ENCODE measurements at regions not wholly inside any gene's neighbourhood (a gene's known extent, or its start where the extent isn't known, plus 50 kb on each side); places are given as distances from the start of the nearest gene placed in this dataset.
"Not testable (repeated sequence)": the region's sequence is repeated elsewhere in the genome, so short reads cannot be mapped to it uniquely, and the experiment has no call there.

DNA sequence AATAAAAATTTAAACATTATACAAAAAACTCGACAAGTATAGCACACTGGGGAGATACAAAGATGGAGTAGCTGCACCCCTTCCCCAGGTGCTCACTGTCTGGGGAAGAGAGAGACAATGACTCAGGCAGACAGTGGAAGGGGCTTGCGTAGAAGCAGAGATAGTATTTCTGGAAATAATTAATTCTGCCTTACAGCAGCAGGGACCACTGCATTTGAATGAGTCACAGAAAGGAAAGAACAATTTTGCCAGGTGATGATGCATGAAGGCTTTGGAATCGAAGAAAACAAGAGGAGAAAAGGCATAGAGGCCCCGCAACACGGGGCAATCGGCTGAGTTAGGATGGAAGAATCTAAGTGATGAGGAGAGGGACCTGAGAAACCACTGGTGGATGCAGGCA is 447.4 kb downstream of the EFNB2 start:
- H3K4me1 Mint-ChIP-seq (ENCODE audit: low read depth), result peaks cover 5% of the 10 kb centered on the region
- H3K9me3 Mint-ChIP-seq (ENCODE audit: low read depth), result no peaks in the 10 kb centered on the region
- no peak overlapping the region for H3K4me3 Mint-ChIP-seq (ENCODE audit: unreplicated experiment)
- H3K27me3 Mint-ChIP-seq (ENCODE audit: low read depth), result no peaks in the 10 kb centered on the region
- H3K36me3 Mint-ChIP-seq (ENCODE audit: low read depth), result no peaks in the 10 kb centered on the region
- TF ChIP-seq, protein P1, sequence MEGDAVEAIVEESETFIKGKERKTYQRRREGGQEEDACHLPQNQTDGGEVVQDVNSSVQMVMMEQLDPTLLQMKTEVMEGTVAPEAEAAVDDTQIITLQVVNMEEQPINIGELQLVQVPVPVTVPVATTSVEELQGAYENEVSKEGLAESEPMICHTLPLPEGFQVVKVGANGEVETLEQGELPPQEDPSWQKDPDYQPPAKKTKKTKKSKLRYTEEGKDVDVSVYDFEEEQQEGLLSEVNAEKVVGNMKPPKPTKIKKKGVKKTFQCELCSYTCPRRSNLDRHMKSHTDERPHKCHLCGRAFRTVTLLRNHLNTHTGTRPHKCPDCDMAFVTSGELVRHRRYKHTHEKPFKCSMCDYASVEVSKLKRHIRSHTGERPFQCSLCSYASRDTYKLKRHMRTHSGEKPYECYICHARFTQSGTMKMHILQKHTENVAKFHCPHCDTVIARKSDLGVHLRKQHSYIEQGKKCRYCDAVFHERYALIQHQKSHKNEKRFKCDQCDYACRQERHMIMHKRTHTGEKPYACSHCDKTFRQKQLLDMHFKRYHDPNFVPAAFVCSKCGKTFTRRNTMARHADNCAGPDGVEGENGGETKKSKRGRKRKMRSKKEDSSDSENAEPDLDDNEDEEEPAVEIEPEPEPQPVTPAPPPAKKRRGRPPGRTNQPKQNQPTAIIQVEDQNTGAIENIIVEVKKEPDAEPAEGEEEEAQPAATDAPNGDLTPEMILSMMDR (IDR thresholded peaks at IDR 0.05), result no peak
- no peak overlapping the region for H3K27ac Mint-ChIP-seq (ENCODE audit: unreplicated experiment)
- DNase-seq (ENCODE audit: low spot score), result no peak

DNA sequence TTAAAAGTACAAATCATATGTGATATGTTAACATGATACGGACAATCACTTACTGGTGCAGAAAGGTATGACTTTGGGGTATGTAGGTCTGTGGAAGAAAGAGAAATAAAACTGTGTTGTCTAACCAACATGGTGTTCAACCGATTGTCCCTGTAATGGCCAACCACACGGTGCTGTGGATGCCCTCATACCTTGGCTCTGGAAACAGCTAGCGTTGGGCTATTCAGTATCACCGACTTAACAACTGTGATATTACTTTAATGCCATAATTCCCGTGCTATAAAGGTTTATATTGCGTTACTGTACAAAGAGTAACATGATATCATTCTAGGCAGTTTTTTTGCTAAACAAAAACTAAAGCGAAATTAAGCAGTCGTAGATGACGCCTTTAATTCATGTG is 448.3 kb downstream of the EFNB2 start:
- DNase-seq (ENCODE audit: low spot score), result no peak
- peaks cover 5% of the 10 kb centered on the region for H3K4me1 Mint-ChIP-seq (ENCODE audit: low read depth)
- TF ChIP-seq, protein P1 (IDR thresholded peaks at IDR 0.05), result no peak
- no peak overlapping the region for H3K27ac Mint-ChIP-seq (ENCODE audit: unreplicated experiment)
- H3K36me3 Mint-ChIP-seq (ENCODE audit: low read depth), result no peaks in the 10 kb centered on the region
- H3K27me3 Mint-ChIP-seq (ENCODE audit: low read depth), result no peaks in the 10 kb centered on the region
- H3K9me3 Mint-ChIP-seq (ENCODE audit: low read depth), result no peaks in the 10 kb centered on the region
- no peak overlapping the region for H3K4me3 Mint-ChIP-seq (ENCODE audit: unreplicated experiment)

DNA sequence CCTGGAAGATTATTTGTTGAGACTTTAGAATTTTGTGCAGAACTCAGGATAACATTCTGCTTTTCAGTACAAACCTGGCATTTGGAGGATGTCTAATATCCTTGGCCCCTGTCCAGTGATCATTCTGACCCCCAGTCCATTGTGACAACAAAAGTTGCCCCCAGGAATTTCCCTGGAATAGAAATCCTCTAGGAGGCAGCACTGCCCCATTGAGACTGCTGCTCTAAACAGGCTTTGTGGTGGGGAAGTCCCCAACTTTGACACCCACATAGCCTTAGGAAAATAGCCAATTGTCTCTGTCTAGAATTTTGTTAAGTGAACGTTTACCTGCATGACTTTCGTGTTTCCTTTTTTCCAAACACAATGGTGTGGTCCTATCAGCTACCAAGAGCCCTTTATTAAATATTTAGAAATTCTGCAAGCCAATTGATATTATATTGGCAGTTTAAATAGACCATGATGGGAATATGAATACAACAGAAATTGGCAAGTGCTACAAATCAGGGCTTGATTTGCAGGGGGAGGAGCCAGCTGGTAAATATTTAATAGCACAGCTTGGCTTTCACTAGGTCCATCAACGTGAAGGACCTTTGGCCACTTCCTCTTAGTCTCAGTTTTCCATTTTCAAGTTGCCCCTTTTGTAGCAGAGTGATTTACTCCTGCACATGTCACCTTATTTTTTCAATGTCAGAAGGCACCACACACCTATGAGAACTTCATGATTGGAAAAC is 451.7 kb downstream of the EFNB2 start:
- Mint-ChIP-seq H3K9me3 (ENCODE audit: low read depth) (peaks cover 8% of the 10 kb centered on the region), H3K36me3 (ENCODE audit: low read depth) (peaks cover 2% of the 10 kb centered on the region), H3K4me1 (ENCODE audit: low read depth) (peaks cover 5% of the 10 kb centered on the region), H3K27ac (ENCODE audit: unreplicated experiment) (no peak overlapping the region), H3K4me3 (ENCODE audit: unreplicated experiment) (no peak overlapping the region), H3K27me3 (ENCODE audit: low read depth) (no peaks in the 10 kb centered on the region)
- no peak for DNase-seq (ENCODE audit: low spot score)
- TF ChIP-seq, protein P1 (IDR thresholded peaks at IDR 0.05), result peak; percentile 79

DNA sequence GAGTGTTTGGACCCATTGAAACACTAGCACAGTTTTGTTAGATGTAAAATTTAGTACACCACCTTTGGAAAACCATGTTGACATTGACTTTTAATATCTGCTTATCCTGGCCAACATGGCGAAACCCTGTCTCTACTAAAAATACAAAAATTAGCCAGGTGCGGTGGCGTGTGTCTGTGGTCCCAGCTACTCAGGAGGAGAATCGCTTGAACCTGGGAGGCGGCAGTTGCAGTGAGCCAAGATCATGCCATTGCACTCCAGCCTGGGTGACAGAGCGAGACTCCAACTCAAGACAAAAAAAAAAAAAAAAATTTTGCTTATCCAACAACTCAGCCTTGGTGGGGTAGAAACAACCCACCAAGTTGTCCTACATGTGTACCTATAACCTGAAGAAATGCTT is 454.2 kb downstream of the EFNB2 start:
- H3K9me3 Mint-ChIP-seq (ENCODE audit: low read depth); DNase-seq (ENCODE audit: low spot score): not testable (repeated sequence)

DNA sequence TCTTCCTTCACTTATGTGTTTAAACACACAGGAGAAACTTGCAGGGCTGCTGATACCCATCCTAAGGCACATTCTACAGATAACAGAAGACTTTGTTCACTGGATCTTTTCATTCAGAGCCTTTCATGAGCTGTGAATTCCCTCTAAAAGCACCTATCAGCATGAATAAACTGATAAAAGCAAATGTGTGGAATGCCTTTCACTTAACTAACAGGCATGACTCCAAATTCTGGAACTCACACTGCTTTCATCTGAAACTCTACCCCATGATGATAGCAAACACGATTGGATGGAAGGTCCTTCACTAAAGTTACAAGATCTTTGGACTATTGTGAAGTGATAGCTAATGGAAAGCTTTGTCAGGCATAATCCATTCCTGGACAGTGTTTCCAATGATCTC is 457.3 kb downstream of the EFNB2 start:
- Mint-ChIP-seq H3K27me3 (ENCODE audit: low read depth) (no peaks in the 10 kb centered on the region), H3K27ac (ENCODE audit: unreplicated experiment) (no peak overlapping the region), H3K4me1 (ENCODE audit: low read depth) (peaks cover 5% of the 10 kb centered on the region), H3K9me3 (ENCODE audit: low read depth) (peaks cover 8% of the 10 kb centered on the region), H3K36me3 (ENCODE audit: low read depth) (peaks cover 2% of the 10 kb centered on the region), H3K4me3 (ENCODE audit: unreplicated experiment) (no peak overlapping the region)
- no peak for DNase-seq (ENCODE audit: low spot score)
- TF ChIP-seq, protein P1 (IDR thresholded peaks at IDR 0.05), result no peak

More for the DNA sequence above, 454.2 kb downstream of the EFNB2 start:
- not testable (repeated sequence) for H3K27me3 Mint-ChIP-seq (ENCODE audit: low read depth); H3K36me3 Mint-ChIP-seq (ENCODE audit: low read depth); H3K27ac Mint-ChIP-seq (ENCODE audit: unreplicated experiment); H3K4me3 Mint-ChIP-seq (ENCODE audit: unreplicated experiment)
- peaks cover 10% of the 10 kb centered on the region for H3K4me1 Mint-ChIP-seq (ENCODE audit: low read depth)

DNA sequence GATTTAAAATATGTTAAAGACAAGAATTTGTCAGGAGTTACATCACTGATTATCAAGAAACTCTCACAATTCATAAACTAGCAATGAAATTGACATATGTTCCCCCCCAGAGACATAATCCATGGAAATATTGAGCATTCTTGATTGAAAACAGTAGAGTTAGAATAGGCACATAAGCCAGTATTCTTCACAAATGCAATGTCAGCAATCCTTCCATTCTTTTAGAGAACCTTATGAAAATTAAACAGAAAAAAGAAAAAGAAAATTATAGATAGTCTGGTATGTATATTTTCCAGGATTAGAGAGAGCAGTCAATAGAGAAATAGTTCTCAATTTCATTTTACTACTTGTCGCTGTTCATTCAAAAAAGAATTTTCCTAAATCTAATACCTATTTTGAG is 458.4 kb downstream of the EFNB2 start:
- H3K9me3 Mint-ChIP-seq (ENCODE audit: low read depth), result peaks cover 8% of the 10 kb centered on the region
- DNase-seq (ENCODE audit: low spot score), result no peak
- no peak overlapping the region for H3K4me3 Mint-ChIP-seq (ENCODE audit: unreplicated experiment)
- H3K27me3 Mint-ChIP-seq (ENCODE audit: low read depth), result no peaks in the 10 kb centered on the region
- H3K4me1 Mint-ChIP-seq (ENCODE audit: low read depth), result peaks cover 5% of the 10 kb centered on the region
- H3K27ac Mint-ChIP-seq (ENCODE audit: unreplicated experiment), result no peak overlapping the region
- TF ChIP-seq, protein P1 (IDR thresholded peaks at IDR 0.05), result no peak
- H3K36me3 Mint-ChIP-seq (ENCODE audit: low read depth), result peaks cover 2% of the 10 kb centered on the region

Data from chondrocyte (in vitro differentiated cells).